SH-SY5Y (cell line): ENCODE measurements at regions not wholly inside any gene's neighbourhood (a gene's known extent, or its start where the extent isn't known, plus 50 kb on each side); places are given as distances from the start of the nearest gene placed in this dataset.
A peak's percentile ranks its signal among the peaks of the same experiment; 100 is the strongest.

ENCODE experiments used
- GATA2 ChIP-seq: IDR thresholded peaks from 2 replicates; pipeline ENCODE4 v1.6.1; 2011; ENCODE audit warnings: mild to moderate bottlenecking, low read depth, low read length
- GATA3 ChIP-seq: IDR thresholded peaks from 2 replicates; pipeline ENCODE4 v1.6.1; 2011; ENCODE audit warnings: low read depth, mild to moderate bottlenecking, low read length, moderate library complexity

DNA sequence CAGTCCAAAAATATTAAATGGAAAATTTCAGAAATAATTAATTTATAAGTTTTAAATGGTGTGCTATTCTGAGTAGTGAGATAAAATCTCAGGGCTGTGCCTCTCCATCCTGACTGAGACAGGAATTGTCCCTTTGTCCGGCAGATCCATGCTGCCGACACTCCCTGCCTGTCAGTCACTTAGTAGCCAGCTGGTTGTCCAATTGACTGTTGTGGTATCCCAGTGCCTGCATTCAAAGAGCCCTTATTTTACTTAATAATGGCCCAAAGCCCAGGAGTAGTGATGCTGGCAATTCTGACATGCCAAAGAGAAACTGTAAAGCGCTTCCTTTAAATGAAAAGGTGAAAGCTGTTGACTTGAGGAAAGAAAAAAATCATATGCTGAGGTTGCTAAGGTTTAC, 157.5 kb downstream of the ENC1 start:
- peak; percentile 51 for TF ChIP-seq GATA2
- TF ChIP-seq GATA3: no peak
